ENCODE measurements at regions not wholly inside any gene's neighbourhood (a gene's known extent, or its start where the extent isn't known, plus 50 kb on each side); places are given as distances from the start of the nearest gene placed in this dataset.
"Not testable (repeated sequence)": the region's sequence is repeated elsewhere in the genome, so short reads cannot be mapped to it uniquely, and the experiment has no call there.

DNA sequence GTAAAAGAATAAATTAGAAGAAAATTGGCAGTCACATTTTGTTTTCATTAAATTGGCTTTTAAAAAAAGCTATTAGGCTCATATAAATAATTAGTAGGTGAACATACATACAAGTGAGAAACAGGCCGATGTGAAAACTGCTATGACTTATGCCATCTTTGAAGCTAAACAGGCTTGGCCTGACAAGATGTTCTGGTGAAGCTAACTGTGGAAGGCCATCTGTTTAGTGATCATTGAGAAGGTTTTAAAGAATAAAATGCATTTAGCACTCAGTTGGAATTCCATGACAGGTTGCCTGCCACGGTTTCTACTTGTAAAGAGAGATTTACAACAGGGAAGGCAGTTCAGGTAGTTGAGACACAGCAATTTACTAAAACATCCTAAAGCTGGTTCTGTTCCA lies 264.0 kb upstream of the AGTR1 start:
- no peak for DNase-seq

- DNase-seq, result no peak
These were observed 262.2 kb upstream of the AGTR1 start for GRCh38 chr3:148435534-148435933.

GRCh38 chr3:148439254-148439822 lies 258.4 kb upstream of the AGTR1 start:
- no peak for DNase-seq

GRCh38 chr3:148441191-148441590 lies 256.5 kb upstream of the AGTR1 start:
- DNase-seq, result no peak

DNA sequence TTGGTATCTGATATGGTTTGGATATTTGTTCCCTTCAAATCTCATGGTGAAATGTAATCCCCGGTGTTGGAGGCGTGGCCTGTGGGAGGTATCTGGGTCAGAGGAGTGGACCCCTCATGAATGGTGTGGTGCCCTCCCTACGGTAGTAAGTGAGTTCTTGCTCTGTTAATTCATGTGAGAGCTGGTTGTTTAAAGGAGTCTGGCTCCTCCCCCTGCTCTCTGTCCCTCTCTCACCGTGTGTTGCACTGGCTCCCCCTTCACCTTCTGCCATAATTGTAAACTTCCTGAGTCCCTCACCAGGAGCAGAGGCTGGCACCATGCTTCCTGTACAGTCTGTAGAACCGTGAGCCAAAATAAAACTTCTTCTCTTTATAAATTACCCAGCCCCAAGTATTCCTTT lies 246.9 kb upstream of the AGTR1 start:
- no peak for DNase-seq

GRCh38 chr3:148451969-148452368 lies 245.7 kb upstream of the AGTR1 start:
- DNase-seq, result no peak

DNA sequence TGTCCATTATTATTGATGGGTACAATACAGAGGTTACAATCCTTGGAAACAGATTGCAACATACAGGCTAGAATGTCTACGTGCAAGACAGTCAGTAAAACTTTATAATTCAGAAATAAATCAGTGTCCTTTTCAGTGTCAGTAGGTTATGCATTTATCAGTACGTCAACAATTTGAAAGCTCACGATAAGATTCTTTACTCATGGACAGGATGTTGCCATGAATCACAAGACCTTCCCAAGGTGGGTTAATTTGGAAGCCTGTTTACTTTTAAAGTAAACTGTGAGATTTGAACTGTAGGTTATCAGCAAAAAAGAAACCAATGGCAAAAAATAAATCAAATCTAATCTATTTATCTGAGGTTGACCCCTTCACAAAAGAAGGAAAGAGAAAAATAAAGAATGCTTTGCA lies 243.9 kb upstream of the AGTR1 start:
- no peak for DNase-seq

GRCh38 chr3:148455098-148455497 lies 242.6 kb upstream of the AGTR1 start:
- no peak for DNase-seq

DNA sequence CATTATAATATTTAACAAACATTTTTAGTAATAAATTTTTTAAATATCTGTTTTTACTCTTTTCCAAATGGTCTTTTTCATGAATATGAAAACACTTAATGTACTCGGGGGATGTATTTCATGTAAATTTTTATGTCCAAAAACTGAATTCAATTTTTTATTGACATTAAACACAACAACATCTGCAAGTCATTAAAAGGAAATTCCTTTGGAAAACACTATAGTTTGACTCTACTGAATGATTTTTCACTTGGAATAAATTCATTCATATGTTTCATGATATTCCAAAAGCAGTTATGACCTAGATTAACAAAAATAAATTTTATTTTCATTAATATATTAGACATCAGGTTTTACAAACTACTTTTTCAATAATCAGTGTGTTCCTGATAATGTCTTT lies 239.8 kb upstream of the AGTR1 start:
- no peak for DNase-seq

- DNase-seq, result no peak
These were observed 237.7 kb upstream of the AGTR1 start for GRCh38 chr3:148459931-148460513.

GRCh38 chr3:148460686-148461085 lies 237.0 kb upstream of the AGTR1 start:
- DNase-seq, result no peak

DNA sequence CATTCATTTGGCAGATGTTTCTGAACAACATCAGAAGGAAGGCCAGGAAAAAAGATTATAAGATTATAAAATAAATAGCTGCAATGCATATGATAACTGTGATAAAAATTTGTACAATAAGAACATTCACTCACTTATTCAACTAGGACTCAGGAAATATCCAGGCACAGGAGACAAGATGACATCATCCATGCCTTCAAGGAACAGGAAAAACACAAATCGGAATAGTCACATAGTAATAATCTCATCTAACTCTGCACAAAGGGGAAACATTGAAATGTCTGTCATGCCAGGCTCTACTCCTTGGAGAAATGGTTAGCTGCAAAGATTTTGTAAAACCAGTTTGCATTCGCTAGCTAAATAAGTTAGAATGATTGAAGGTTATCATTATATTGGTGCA lies 233.5 kb upstream of the AGTR1 start:
- DNase-seq, result no peak

- no peak for DNase-seq
These were observed 231.6 kb upstream of the AGTR1 start for GRCh38 chr3:148466143-148466542.

- DNase-seq, result no peak
These were observed 230.5 kb upstream of the AGTR1 start for GRCh38 chr3:148466980-148467740.

GRCh38 chr3:148477375-148477774 lies 220.3 kb upstream of the AGTR1 start:
- no peak for DNase-seq

DNA sequence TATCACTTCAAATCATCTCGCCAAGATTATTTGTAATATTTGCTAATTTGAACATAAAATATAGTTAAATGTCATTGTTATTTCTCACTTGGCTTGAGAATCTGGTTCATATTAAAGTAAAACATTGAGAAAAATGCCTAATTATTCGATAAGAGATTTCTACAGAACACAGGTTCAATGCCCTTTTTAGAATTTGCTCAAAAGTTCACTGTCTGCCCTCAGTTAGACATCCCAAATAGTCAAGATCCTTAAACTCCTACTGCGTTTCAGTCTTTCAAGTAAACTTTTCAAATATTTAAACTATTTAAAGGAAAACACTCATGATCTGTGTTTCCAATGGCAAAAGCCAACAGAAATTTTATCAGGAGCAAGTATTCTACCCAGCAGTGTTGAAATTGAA lies 204.1 kb upstream of the AGTR1 start:
- no peak for DNase-seq

GRCh38 chr3:148494451-148494850 lies 203.3 kb upstream of the AGTR1 start:
- DNase-seq, result no peak

DNA sequence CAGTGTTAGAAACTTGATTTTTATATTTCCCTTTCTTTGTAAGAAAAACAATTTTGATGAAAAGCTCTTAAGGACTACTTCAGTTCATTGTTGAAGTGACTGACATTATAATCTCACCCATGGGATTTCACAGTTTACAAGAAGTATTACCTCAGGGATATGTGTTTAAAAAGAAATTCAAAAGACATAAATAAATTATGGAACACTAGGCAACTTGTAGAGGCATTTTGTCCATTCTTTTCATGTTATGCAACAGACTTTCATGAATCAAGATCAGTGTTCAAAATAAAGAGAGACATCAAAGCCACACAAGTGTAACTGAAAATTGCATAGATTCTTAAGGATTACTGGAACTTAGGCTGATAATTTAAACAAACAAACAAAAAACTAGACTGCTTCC lies 196.8 kb upstream of the AGTR1 start:
- no peak for DNase-seq

GRCh38 chr3:148510116-148510515 lies 187.6 kb upstream of the AGTR1 start:
- no peak for DNase-seq

DNA sequence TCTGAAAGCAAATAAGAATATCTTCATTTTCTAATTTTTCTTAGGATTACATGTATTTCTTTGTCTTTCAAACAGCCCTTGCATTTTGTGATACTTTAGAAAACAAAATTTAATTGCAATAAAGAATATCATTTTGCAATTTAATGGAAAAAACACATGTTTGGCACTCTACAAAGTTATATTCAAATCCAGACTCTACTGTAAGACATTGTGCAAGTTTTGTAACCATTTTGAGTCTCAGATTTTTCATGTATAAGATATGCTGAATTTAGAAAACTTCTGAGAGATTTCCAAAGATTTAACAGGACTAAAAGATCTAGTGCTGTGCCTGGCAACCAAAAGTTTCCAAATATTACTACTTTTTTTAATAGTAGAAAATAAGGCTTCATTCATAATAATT lies 187.1 kb upstream of the AGTR1 start:
- DNase-seq, result no peak

- no peak for DNase-seq
These were observed 185.1 kb upstream of the AGTR1 start for GRCh38 chr3:148512648-148513047.

DNA sequence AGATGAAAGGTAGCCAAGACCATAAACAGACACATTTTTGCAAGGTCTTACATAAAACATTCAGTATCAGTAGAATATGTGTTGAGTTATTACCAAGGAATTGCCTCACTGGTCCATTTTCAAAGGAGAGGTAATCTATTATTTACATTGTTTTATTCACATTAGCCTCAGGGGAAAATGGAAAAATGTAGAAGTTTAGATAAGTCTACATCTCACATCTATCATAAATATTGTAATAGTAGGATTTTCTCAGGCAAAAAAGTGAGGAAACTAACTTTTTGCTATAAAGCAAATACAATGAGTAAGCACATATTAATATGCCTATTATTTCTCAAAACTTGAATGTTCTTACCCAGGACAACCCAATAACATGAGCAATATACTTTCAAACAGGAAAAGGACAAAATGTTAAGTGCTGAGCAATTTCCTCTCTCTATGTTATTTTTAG lies 184.6 kb upstream of the AGTR1 start:
- DNase-seq, result no peak

- DNase-seq, result no peak
These were observed 179.2 kb upstream of the AGTR1 start for GRCh38 chr3:148518520-148518919.

DNA sequence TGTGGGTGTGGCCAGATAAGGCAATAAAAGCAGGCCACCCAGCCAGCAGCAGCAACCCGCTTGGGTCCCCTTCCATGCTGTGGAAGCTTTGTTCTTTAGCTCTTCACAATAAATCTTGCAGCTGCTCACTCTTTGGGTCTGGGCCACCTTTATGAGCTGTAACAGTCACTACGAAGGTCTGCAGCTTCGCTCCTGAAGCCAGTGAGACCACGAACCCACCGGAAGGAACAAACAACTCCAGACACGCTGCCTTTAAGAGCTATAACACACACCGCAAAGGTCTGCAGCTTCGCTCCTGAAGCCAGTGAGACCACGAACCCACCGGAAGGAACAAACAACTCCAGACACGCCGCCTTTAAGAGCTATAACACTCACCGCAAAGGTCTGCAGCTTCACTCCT lies 172.1 kb upstream of the AGTR1 start:
- not testable (repeated sequence) for DNase-seq

DNA sequence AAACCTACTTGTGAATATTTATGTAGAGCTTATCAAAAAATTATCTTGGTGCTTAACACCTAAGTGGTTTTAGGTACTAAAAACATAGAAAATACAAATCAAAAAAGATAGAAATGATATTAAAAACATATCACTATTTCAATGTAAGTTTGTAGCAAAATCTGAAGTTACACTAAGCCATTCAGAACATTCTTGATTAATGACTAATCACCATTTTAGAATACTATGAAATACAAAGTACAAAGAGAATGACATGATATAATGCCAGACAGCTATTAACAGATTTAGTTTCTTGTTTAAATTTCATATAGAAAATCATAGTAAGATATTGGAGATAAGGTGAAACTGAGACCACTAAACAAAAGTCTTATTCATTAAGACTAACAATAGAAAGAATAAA lies 169.7 kb upstream of the AGTR1 start:
- no peak for DNase-seq

Data from T1000 (cell line).